ENCODE measurements at regions not wholly inside any gene's neighbourhood (a gene's known extent, or its start where the extent isn't known, plus 50 kb on each side); places are given as distances from the start of the nearest gene placed in this dataset.
A peak's percentile ranks its signal among the peaks of the same experiment; 100 is the strongest.

DNA sequence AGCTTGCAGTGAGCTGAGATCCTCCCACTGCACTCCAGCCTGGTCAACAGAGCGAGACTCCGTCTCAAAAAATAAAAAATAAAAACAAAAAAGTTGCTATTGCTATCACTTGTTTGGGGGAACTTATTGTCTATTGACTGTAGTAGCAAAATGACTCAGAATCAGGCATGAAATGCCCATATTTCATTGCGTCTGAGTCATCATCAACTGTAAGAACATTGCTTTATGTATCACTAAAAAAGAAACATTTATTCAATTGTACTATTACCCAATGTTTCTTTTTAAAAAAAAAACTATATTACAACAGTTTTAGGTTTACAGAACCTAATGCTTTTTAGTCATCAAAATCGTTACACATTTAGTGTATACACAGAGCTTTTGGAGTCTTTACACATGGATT is 91.0 kb upstream of the FMN2 start:
- DNase-seq: no peak

DNA sequence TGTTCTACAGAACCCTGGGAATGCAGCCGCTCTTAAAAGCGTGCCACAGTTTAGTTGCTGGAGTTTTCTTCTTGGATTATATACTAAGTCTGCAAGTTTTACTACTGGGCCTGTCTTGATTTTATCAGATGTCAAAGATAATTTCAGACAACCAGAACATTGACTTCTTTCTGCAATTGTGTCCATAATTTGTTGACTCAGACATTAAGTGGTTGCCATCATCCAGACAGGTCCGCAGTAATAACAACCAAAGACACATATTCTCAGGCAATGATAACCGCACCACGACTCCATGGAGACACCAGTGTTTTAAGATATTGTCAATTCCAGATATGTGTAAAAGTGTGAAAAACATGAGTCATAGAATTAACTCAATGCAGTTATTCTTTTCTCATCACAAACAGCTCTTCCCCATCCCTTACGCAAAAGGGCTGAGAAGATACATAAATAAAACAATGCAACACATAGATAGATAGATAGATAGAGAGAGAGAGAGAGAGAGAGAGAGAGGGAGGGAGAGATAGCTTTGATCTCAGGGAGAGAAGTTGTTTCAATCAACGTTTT is 90.4 kb upstream of the FMN2 start:
- no peak for DNase-seq

DNA sequence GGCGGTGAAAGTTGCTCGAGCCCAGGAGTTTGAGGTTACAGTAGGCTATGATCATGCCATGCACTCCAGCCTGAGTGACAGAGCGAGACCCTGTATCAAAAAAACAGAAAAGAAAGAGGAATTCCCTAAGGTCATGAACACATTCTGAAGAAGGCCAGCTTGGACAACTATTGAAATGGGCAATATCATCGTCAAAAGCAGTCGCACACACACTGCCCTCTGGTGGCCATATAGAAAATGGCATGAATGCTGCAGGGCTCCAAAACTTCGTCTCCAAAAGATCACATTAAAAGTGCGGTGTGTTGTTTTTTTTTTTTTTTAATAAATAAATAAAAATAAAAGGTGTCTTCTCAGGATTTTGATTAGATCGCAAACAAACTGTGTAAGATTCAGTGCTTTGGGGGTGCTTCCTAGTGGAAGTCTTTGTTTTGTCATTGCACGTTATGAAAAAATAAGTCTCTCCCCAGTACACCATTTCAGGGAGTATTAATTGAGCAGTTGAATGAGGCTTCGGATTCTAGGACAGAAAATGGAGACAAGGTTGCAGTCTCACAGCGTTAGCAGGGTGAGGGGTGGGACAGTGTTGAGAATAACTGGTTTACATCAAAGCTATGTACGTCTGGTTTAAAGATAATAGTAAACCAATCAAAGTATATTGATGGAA is 87.5 kb upstream of the FMN2 start:
- DNase-seq: peak in 1 of 2 donors; percentile 7

DNA sequence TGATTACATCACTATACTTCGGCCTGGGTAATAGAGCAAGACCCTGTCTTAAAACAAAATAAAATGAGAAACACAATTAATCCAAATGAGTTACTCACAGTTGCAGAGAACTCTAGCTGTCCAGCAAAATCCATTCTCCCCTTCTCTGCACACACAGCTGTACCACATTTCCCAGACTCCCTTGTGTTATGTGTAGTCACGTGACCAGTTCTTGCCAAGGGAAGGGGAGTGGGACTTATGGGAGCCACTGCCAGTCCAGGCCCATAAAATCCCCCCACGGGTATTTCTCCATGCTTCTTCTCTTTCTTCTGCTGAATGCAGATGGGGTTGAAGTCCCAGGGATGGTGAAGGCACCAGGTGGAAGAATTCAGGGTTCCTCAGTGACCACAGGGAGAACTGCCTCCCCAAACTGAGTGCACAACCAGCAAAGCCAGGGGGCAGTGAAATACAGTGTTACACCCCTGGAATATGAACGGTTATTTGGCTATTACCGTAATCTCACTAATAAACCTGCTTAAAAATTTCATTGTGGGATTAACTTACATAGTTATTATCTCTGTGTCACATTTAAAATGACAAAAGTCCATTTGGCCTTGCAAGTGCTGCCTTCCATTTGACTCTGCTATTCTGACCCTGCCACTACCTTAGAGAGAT is 85.6 kb upstream of the FMN2 start:
- DNase-seq: no peak

DNA sequence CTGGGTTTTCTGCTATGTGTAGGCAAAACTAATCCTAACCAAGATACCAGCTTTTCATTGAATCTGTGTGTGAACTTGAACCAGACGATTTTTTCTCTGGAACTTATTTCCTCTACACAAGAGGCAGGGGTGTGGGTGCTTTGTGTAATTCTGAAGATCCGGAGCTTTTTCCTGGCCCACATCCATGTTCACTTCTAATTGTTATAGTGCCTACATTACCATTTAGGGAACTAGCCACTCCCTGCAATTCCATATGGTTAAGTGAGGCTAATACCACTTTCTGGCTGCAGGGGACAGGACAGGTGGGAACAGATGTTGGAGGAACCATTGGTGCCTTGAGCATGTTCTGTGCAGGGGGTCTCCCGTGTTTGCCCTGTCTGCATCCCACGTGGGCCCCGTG is 83.4 kb upstream of the FMN2 start:
- no peak for DNase-seq

DNA sequence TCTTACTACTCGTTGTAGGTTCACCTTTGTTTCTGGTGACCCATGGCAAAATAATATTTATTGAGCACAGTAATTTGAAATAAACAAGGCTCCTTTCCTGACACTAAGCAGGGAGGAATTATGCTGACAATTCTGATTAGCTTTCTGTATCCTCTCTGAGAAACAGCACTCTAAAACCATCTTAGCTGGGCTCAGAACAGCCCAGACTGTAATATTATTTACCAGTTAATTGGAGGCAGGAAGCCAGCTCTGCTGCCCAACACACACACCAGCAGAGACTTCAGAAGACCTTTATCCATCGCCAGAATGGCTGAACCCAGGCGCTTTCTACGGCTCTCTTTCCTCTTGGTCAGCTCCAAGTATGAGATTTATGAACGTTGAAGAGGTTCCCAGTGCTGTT is 77.6 kb upstream of the FMN2 start:
- DNase-seq: no peak

DNA sequence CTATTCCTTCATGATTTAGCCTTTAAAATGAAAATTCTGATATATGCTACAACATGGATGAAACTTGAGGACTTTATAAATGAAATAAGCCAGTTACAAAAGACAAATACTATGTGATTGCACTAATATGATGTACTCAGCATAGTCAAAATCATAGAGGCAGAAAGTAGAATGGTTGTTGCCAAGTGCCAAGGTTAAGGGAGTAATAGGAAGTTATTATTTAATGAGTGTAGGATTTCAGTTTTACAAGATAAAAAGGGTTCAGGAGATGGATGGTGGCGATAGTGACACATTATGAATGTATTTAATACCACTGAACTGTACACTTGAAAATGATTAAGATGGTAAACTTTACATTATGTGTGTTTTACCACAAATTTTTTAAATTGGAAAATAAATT is 73.1 kb upstream of the FMN2 start:
- DNase-seq: no peak

DNA sequence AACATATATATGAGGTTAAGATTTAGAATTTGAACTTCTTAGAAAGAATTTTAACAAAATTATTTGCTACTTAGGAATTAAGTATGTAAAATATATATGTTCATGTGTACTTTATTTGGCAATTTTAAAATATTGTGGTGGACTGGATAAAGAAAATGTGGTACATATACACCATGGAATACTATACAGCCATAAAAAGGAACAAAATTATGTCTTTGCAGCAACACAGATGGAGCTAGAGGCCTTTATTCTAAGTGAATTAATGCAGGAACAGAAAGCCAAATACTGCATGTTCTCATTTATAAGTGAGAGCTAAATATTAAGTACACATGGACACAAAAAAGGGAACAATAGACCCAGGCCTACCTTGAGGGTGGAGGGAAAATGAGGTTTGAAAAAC is 72.2 kb upstream of the FMN2 start:
- no peak for DNase-seq

DNA sequence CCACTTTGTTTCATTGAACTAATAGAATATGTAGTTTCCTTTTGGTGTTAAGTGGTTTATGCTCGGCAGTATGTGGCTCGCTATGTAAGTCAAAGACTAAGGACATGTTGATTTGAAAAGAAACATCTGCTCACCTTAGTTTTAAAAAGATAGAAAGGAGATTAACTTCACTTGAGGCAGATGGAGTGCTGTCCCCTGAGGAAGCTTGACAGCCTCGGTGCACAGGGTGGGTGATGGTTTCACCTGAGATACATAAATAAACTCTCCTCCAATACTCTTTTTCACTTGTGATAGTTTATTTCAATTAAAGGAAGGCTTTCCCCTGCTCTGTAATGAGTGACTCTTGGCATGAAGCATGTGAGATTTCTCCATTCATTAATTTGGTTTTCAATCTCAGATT is 70.8 kb upstream of the FMN2 start:
- DNase-seq: no peak

DNA sequence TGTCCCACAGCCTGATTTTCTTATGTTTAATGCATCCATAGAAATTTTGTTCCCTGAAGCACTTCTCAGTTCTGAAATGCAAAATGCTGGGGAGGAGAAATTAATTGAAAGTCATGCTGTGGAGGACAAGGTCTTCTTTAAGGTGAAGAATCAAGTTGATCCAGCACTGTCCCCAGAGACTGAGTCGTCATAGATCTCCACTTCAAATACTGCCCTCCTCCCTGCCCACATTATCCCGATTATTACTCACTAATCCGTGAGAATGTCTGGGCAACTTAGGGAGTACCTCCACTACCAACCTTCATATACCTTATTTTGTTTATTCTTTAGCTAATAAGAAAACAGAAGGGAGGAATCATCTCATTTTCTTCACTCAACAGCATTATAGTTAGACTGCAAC is 70.0 kb upstream of the FMN2 start:
- DNase-seq: no peak

DNA sequence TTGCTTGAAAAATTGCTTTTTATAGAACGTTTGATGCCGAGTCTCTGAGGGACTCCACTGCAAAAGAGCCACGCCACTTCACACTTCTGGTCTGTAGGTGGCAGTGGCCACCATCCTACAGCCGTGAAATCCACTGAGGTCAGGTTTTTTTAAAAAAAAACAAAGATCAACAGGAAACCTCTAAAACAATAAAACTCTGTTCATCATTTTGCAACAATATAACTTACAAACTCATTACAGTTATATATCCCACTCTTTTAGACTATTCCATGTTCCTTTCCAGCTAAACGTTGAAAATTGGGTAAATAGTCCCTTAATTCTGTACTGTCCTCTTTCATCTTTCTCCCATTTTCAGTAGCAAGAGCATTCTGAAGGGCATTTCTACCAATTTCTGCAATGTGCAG is 64.6 kb upstream of the FMN2 start:
- DNase-seq: no peak

DNA sequence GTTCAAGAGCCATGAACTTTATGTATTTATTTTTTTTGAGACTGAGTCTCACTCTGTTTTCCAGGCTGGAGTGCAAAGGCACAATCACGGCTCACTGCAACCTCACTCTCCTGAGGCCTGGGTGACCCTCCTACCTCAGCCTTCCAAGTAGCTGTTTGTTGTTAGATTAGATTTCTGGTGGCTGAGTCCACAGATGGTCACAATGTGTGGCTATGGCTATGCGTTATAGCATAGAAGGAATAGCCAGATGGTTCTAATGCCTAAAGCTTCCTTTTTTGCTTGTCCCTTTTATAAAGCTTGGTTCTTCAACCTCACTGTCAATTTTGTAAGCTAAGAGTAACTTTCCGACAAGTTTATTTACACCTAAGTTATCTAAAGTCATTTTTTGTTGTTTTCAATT is 62.3 kb upstream of the FMN2 start:
- DNase-seq: no peak

DNA sequence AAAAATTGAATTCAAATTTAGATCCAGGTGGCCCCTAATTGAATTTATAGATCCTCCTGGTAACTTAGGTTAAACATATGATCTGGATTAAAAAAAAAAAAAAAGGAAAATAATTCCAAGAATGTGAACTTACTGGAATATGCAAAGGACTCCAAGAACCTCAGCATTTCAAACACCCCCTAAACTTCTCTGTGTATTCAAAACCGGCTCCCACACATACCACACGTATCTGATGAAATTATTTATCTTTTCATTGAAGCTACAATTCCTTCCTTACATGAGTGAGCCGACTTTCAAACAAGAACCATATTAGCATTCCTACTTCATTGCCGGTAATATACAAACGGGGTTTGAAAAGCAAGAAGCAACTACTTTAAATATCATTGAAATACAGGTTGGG is 61.4 kb upstream of the FMN2 start:
- no peak for DNase-seq

DNA sequence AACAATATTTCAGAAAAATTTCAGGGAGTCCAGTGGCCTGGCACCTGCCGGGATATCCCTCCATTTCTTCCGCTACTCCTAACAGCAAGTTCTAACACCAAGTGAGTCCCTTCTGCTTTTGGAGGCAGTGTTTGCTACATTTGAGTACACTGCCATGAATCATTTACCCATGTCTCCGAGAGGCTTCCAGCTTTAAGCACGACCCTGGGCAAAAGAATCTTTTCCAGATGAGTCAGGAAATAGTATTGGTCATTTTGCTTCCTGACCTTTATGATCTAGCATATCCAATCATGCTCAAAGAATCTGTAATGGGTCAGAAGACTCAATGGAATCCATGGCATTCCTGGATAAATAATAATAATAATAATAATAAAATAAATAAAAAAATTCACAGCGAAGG is 60.7 kb upstream of the FMN2 start:
- DNase-seq: no peak

DNA sequence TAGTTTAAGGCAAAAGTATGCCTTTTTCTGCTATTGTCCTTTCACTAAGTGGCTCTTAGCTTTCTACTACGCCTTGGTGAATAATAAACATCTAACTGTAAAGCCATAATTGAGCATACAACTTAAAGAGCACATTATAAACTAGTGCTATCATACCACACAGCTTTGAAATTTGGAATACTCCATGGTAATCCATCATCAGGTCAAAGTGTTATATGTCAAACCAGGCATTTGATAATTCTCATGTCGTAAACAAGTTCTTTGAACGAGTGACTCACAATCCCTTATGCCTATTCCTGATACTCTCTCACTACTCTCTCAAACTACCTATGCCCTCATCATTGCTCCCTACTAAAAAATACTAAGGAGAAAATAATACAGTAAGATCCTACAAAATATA is 60.3 kb upstream of the FMN2 start:
- no peak for DNase-seq

DNA sequence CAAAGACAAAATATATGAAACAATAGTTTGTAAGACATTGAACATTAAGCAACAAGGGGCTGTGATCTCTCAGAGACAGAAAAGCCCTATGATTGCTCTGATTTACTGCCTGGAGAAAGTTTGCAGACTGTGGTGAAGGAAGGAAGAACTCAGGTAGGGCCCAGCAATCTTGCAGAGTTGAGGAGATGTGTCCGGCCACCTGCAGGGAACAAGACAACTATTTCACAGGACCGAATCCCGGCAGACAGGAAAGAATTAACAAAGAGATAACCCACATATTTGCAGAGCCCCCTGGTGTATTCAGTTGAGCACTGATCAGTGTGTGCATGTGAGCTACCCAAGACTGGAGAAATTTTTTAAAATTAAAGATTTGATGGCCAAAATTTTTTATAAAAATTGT is 58.3 kb upstream of the FMN2 start:
- DNase-seq: no peak

DNA sequence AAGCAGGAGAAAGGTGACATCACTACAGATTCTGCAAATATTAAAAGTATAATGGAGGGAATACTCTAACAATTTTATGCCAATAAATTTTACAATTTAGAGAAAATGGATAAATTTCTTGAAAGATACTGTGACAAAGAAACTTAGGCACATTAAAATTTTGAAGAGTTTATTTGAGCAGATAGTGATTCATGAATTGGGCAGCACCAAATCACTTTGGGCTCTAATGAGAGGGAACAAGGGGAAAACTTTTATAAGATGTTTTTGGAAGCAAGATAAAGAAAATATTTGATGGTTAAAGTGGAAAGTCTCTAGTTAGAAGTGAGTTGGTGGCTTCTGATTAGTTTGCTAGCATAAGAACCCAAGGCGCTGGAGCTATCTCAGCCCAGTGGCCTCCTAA is 55.2 kb upstream of the FMN2 start:
- no peak for DNase-seq

All from CD4-positive, alpha-beta T cell treated with Interleukin-4 for 1 hour (primary cell).